CD4-positive, alpha-beta T cell (primary cell): ENCODE measurements at regions not wholly inside any gene's neighbourhood (a gene's known extent, or its start where the extent isn't known, plus 50 kb on each side); places are given as distances from the start of the nearest gene placed in this dataset.

ENCODE experiments used
- ATAC-seq: fragments of 200-7000 bp; cut with Tn5 transposase; one replicate; pipeline ENCODE4 v1.10.0; 2022; ENCODE audit warnings: mild to moderate bottlenecking; ENCODE audit not compliant: poor library complexity
- CTCF ChIA-PET: fragments of 350-600 bp; sonication (Branson Sonifier 250); formaldehyde crosslinking; loops from one replicate; lab custom pipeline; 2021; ENCODE audit warnings: antibody characterized with exemption, inconsistent platforms; lab: Charles Lee
- POLR2A ChIA-PET: fragments of 350-600 bp; sonication (Branson Sonifier 250); formaldehyde crosslinking; loops from one replicate; lab custom pipeline; 2021; ENCODE audit warnings: antibody characterized with exemption, inconsistent platforms; lab: Charles Lee
- DNase-seq, 14 experiments: peaks; one replicate each; pipeline ENCODE4 v3.0.0-alpha.2; 2013 to 2020; ENCODE audit warnings: mixed read lengths in 2 of 14
- H3K27ac ChIP-seq, 2 donors: one replicate each; pipeline versions ENCODE4 v1.5.1 to v1.7.0; 2013; ENCODE audit warnings: low read length in 2 of 2, low read depth in 1 of 2, mild to moderate bottlenecking in 1 of 2
- H3K27me3 ChIP-seq, 2 experiments: 1 replicate in 1 of 2; 2 replicates in 1 of 2; pipeline versions ENCODE4 v1.6.1 to v1.7.0; 2013; ENCODE audit warnings: low read length in 2 of 2, control low read depth in 1 of 2, mild to moderate bottlenecking in 1 of 2, moderate library complexity in 1 of 2; ENCODE audit not compliant: insufficient read depth in 2 of 2, control insufficient read depth in 1 of 2
- H3K36me3 ChIP-seq: one replicate; pipeline ENCODE4 v1.6.1; 2013; ENCODE audit warnings: low read length, control low read depth; ENCODE audit not compliant: insufficient read depth
- H3K4me1 ChIP-seq: one replicate; pipeline ENCODE4 v1.6.1; 2013; ENCODE audit warnings: low read length, control low read depth; ENCODE audit not compliant: insufficient read depth
- H3K4me3 ChIP-seq: one replicate; pipeline ENCODE4 v1.5.1; 2013; ENCODE audit warnings: mild to moderate bottlenecking, low read length, moderate library complexity
- H3K9me3 ChIP-seq, 2 experiments: 1 replicate in 1 of 2; 2 replicates in 1 of 2; pipeline versions ENCODE4 v1.6.1 to v1.7.0; 2013; ENCODE audit warnings: low read length in 2 of 2, mild to moderate bottlenecking in 2 of 2, control low read depth in 1 of 2, moderate library complexity in 1 of 2; ENCODE audit not compliant: control insufficient read depth in 1 of 2, insufficient read depth in 1 of 2
- H3K27ac Mint-ChIP-seq: one replicate; pipeline ENCODE4 v1.8.0; 2020; ENCODE audit warnings: mixed read lengths
- H3K27me3 Mint-ChIP-seq: one replicate; pipeline ENCODE4 v1.8.0; 2021; ENCODE audit warnings: mixed read lengths
- H3K36me3 Mint-ChIP-seq: one replicate; pipeline ENCODE4 v1.8.0; 2021; ENCODE audit warnings: low read depth, mixed read lengths
- H3K4me1 Mint-ChIP-seq: one replicate; pipeline ENCODE4 v1.8.0; 2021; ENCODE audit warnings: low read depth, mixed read lengths
- H3K4me3 Mint-ChIP-seq: one replicate; pipeline ENCODE4 v1.8.0; 2020; ENCODE audit warnings: mild to moderate bottlenecking, mixed read lengths
- H3K9me3 Mint-ChIP-seq: one replicate; pipeline ENCODE4 v1.8.0; 2020; ENCODE audit warnings: mixed read lengths
- intact Hi-C, 2 experiments: fragments of 100-400 bp; cut with DNase I in 1 of 2; cut with micrococcal nuclease in 1 of 2; formaldehyde crosslinking; loops; one replicate each; pipeline versions ENCODE4 v1.15.1 to v1.9.0; 2023 to 2025; cut with DNase I, micrococcal nuclease
- TF ChIP-seq, protein P1 (sequence below): fragments of 200-600 bp; IDR thresholded peaks from one replicate; pipeline ENCODE4 v1.8.0; 2022; ENCODE audit warnings: antibody characterized with exemption, mild to moderate bottlenecking

DNA sequence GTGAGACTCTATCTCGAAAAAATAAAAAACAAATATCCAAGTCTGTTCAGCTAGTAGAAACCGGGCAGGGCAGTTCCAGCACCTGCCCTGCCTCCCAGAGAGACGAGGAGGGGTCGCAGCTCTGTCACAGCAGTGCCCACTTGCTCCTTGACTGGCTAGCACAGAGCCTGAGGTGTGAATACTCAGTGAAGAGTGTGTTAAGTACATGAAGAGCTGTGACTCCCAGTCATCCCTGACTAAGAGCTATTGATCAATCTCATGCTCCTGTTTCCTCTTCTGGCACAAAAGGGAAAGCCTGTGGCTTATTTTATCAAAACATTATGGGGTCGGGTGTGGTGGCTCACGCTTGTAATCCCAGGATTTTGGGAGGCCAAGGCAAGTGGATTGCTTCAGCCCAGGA, 83.0 kb upstream of the FZD7 start:
- POLR2A ChIA-PET, result no interaction called here
- no peak for DNase-seq
- H3K27me3 Mint-ChIP-seq, result peaks cover 9% of the 10 kb centered on the region
- Histone ChIP-seq H3K9me3 (no peaks in the 10 kb centered on the region), H3K4me1 (no peaks in the 10 kb centered on the region), H3K36me3 (no peaks in the 10 kb centered on the region), H3K27ac (no peak overlapping the region), H3K27me3 (no peaks in the 10 kb centered on the region), H3K4me3 (no peak overlapping the region)
- CTCF ChIA-PET, result no interaction called here
- no peaks in the 10 kb centered on the region for H3K9me3 Mint-ChIP-seq
- no peak for ATAC-seq
- no peaks in the 10 kb centered on the region for H3K36me3 Mint-ChIP-seq
- TF ChIP-seq, protein P1, sequence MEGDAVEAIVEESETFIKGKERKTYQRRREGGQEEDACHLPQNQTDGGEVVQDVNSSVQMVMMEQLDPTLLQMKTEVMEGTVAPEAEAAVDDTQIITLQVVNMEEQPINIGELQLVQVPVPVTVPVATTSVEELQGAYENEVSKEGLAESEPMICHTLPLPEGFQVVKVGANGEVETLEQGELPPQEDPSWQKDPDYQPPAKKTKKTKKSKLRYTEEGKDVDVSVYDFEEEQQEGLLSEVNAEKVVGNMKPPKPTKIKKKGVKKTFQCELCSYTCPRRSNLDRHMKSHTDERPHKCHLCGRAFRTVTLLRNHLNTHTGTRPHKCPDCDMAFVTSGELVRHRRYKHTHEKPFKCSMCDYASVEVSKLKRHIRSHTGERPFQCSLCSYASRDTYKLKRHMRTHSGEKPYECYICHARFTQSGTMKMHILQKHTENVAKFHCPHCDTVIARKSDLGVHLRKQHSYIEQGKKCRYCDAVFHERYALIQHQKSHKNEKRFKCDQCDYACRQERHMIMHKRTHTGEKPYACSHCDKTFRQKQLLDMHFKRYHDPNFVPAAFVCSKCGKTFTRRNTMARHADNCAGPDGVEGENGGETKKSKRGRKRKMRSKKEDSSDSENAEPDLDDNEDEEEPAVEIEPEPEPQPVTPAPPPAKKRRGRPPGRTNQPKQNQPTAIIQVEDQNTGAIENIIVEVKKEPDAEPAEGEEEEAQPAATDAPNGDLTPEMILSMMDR, result no peak
- H3K4me1 Mint-ChIP-seq, result no peaks in the 10 kb centered on the region
- no peak overlapping the region for H3K27ac Mint-ChIP-seq
- intact Hi-C loops, result no loop called here
- H3K4me3 Mint-ChIP-seq, result no peak overlapping the region

DNA sequence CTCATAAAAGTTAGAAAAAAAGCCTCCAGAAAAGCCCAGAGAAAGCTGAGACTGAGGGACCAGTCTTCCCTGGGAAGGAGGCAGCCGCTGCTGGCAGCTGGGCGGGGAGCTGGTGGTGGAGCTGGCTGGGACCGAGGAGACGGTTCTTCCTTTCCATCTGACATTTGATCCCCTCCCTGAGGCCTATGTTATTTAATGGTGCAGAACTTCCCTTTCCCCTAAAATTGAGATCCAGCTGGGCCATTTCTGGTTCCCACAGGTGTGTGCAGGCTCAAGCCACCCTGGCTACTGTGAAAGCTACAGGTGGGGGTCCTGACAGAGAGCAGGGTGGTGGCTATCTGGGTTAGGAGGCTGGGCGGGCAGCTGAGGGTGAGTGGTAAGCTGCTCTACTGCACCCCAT, 81.5 kb upstream of the FZD7 start:
- no peaks in the 10 kb centered on the region for H3K36me3 Mint-ChIP-seq
- H3K9me3 Mint-ChIP-seq, result no peaks in the 10 kb centered on the region

DNA sequence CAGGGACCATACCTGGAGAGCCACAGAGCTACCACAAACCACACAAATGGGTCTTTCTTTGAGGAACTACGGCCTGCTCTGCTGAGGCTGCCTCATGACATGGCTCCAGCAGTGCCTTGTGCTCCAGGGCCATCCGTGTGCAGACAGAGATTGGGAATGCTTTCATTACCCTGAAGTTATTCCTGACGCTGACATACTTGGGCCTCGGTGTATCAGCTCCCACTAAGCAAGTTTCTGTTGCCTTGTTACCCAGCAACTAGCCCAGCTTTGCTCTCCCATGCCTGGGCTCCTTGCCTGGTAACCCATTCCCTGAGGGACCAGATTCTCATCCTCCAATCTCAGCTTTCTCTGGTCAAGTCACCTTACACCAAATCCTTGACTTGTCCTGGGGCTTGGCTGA, 80.3 kb upstream of the FZD7 start:
- no peak for ATAC-seq
- Mint-ChIP-seq H3K9me3 (no peaks in the 10 kb centered on the region), H3K27ac (no peak overlapping the region), H3K27me3 (peaks cover 6% of the 10 kb centered on the region), H3K36me3 (no peaks in the 10 kb centered on the region), H3K4me1 (no peaks in the 10 kb centered on the region), H3K4me3 (no peak overlapping the region)
- ChIA-PET CTCF (no interaction called here), POLR2A (no interaction called here)
- TF ChIP-seq, protein P1, result no peak
- no peaks in the 10 kb centered on the region for H3K9me3 ChIP-seq
- H3K27me3 ChIP-seq, result peaks cover 0 to 4% of the 10 kb centered on the region in 2 experiments
- intact Hi-C loops, result no loop called here
- H3K4me1 ChIP-seq, result no peaks in the 10 kb centered on the region
- no peak overlapping the region for H3K4me3 ChIP-seq
- no peak for DNase-seq
- no peak overlapping the region for H3K27ac ChIP-seq
- no peaks in the 10 kb centered on the region for H3K36me3 ChIP-seq

More for the DNA sequence above, 81.5 kb upstream of the FZD7 start:
- DNase-seq, result no peak
- Mint-ChIP-seq H3K27ac (no peak overlapping the region), H3K27me3 (peaks cover 6% of the 10 kb centered on the region), H3K4me3 (no peak overlapping the region), H3K4me1 (no peaks in the 10 kb centered on the region)
- Histone ChIP-seq H3K4me1 (no peaks in the 10 kb centered on the region), H3K27ac (no peak overlapping the region), H3K9me3 (no peaks in the 10 kb centered on the region), H3K4me3 (no peak overlapping the region), H3K36me3 (no peaks in the 10 kb centered on the region), H3K27me3 (peaks cover 0 to 4% of the 10 kb centered on the region in 2 experiments)
- POLR2A ChIA-PET, result no interaction called here
- TF ChIP-seq, protein P1, result no peak
- CTCF ChIA-PET, result no interaction called here
- ATAC-seq, result no peak
- intact Hi-C loops, result no loop called here
